ENCODE measurements at regions not wholly inside any gene's neighbourhood (a gene's known extent, or its start where the extent isn't known, plus 50 kb on each side); places are given as distances from the start of the nearest gene placed in this dataset.

DNA sequence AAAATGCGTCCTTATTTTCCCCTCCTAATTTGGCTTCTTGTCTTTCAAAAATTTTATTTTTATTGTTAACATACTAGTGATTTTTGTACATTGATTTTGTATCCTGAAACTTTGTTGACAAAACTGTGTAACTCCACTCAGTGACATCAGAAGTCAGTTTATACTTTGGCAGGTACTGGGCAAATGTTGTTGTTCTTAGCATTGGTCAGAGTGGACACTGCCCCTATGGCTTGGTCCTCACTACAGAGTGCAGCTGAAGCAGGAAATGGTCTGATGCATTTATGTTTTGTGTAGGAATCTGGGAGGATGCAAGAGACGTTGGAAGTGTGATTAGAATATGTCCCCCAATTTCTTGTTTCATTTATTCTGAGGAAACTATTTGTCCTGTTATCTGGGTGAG, 205.5 kb upstream of the CENPE start:
- ATAC-seq (no peak), DNase-seq (ENCODE audit: low read depth, low spot score) (no peak)
- in situ Hi-C loops (cut with HindIII; ENCODE audit: low pct_unique_long_range_greater_than_20kb, low sequenced_read_pairs), result no loop called here
- H3K27me3 ChIP-seq (ENCODE audit: control insufficient read depth, insufficient read depth, low read length), result no peaks in the 10 kb centered on the region
- H3K9me3 ChIP-seq (ENCODE audit: control insufficient read depth, insufficient read depth, low read depth, low read length), result no peaks in the 10 kb centered on the region
- no peak overlapping the region for H3K4me3 ChIP-seq (ENCODE audit: low read depth in 2 of 2, low read length in 2 of 2)
- no peak overlapping the region for H3K27ac ChIP-seq (ENCODE audit: low read length)
- no peak for TF ChIP-seq TCF7L2 (IDR thresholded peaks at IDR 0.05; ENCODE audit: low read depth, low read length)
- no peak for TF ChIP-seq SIN3A (IDR thresholded peaks at IDR 0.05; ENCODE audit: borderline replicate concordance, insufficient read depth, low read depth, low read length)
- TF ChIP-seq POLR2AphosphoS5 (IDR thresholded peaks at IDR 0.05; ENCODE audit: low read depth, low read length), result no peak
- TF ChIP-seq, protein P1, sequence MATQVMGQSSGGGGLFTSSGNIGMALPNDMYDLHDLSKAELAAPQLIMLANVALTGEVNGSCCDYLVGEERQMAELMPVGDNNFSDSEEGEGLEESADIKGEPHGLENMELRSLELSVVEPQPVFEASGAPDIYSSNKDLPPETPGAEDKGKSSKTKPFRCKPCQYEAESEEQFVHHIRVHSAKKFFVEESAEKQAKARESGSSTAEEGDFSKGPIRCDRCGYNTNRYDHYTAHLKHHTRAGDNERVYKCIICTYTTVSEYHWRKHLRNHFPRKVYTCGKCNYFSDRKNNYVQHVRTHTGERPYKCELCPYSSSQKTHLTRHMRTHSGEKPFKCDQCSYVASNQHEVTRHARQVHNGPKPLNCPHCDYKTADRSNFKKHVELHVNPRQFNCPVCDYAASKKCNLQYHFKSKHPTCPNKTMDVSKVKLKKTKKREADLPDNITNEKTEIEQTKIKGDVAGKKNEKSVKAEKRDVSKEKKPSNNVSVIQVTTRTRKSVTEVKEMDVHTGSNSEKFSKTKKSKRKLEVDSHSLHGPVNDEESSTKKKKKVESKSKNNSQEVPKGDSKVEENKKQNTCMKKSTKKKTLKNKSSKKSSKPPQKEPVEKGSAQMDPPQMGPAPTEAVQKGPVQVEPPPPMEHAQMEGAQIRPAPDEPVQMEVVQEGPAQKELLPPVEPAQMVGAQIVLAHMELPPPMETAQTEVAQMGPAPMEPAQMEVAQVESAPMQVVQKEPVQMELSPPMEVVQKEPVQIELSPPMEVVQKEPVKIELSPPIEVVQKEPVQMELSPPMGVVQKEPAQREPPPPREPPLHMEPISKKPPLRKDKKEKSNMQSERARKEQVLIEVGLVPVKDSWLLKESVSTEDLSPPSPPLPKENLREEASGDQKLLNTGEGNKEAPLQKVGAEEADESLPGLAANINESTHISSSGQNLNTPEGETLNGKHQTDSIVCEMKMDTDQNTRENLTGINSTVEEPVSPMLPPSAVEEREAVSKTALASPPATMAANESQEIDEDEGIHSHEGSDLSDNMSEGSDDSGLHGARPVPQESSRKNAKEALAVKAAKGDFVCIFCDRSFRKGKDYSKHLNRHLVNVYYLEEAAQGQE (IDR thresholded peaks at IDR 0.05; ENCODE audit: insufficient read depth in 1 of 2, low read depth in 2 of 2, low read length in 1 of 2), result no peak
- TF ChIP-seq, protein P2, sequence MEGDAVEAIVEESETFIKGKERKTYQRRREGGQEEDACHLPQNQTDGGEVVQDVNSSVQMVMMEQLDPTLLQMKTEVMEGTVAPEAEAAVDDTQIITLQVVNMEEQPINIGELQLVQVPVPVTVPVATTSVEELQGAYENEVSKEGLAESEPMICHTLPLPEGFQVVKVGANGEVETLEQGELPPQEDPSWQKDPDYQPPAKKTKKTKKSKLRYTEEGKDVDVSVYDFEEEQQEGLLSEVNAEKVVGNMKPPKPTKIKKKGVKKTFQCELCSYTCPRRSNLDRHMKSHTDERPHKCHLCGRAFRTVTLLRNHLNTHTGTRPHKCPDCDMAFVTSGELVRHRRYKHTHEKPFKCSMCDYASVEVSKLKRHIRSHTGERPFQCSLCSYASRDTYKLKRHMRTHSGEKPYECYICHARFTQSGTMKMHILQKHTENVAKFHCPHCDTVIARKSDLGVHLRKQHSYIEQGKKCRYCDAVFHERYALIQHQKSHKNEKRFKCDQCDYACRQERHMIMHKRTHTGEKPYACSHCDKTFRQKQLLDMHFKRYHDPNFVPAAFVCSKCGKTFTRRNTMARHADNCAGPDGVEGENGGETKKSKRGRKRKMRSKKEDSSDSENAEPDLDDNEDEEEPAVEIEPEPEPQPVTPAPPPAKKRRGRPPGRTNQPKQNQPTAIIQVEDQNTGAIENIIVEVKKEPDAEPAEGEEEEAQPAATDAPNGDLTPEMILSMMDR (IDR thresholded peaks at IDR 0.05), result no peak
- H3K36me3 ChIP-seq (ENCODE audit: control insufficient read depth, insufficient read depth, low read length), result no peaks in the 10 kb centered on the region
- CTCF ChIA-PET, result no interaction called here
- BruUV-seq (replicated peaks), result no TSS peak
- no peaks in the 10 kb centered on the region for H3K4me1 ChIP-seq (ENCODE audit: control insufficient read depth, insufficient read depth, low read length)
- POLR2A ChIA-PET, result no interaction called here
- intact Hi-C loops (cut with micrococcal nuclease; ENCODE audit: unreplicated experiment), result no loop called here

DNA sequence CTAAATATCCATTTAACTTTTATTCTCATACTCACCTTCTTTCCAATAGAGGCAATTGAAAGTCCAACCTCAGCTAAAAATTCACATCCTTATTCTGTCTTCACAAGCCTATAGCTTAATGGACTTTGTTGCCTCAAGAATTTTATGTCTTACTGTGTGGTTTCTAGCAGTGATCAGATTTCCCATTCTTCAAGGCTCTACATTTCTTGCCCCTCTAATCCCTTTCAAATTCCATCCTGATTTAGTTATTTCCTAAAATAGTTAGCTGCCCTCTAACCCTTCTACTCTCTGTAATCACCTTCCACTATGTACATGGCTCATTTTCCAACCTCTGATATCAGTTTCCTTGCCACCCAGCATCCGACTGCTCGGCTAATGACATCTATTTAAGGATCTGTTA, 204.1 kb upstream of the CENPE start:
- TF ChIP-seq, protein P2 (IDR thresholded peaks at IDR 0.05), result no peak
- TF ChIP-seq, protein P1 (IDR thresholded peaks at IDR 0.05; ENCODE audit: insufficient read depth in 1 of 2, low read depth in 2 of 2, low read length in 1 of 2), result no peak
- TF ChIP-seq TCF7L2 (IDR thresholded peaks at IDR 0.05; ENCODE audit: low read depth, low read length), result no peak
- no peak for TF ChIP-seq POLR2AphosphoS5 (IDR thresholded peaks at IDR 0.05; ENCODE audit: low read depth, low read length)
- TF ChIP-seq SIN3A (IDR thresholded peaks at IDR 0.05; ENCODE audit: borderline replicate concordance, insufficient read depth, low read depth, low read length), result no peak
- Histone ChIP-seq H3K27me3 (ENCODE audit: control insufficient read depth, insufficient read depth, low read length) (no peaks in the 10 kb centered on the region), H3K4me3 (ENCODE audit: low read depth in 2 of 2, low read length in 2 of 2) (no peak overlapping the region), H3K36me3 (ENCODE audit: control insufficient read depth, insufficient read depth, low read length) (no peaks in the 10 kb centered on the region), H3K4me1 (ENCODE audit: control insufficient read depth, insufficient read depth, low read length) (no peaks in the 10 kb centered on the region), H3K27ac (ENCODE audit: low read length) (no peak overlapping the region), H3K9me3 (ENCODE audit: control insufficient read depth, insufficient read depth, low read depth, low read length) (no peaks in the 10 kb centered on the region)
- ATAC-seq, result no peak
- no peak for DNase-seq (ENCODE audit: low read depth, low spot score)
- CTCF ChIA-PET, result no interaction called here
- in situ Hi-C loops (cut with HindIII; ENCODE audit: low pct_unique_long_range_greater_than_20kb, low sequenced_read_pairs), result no loop called here
- intact Hi-C loops (cut with micrococcal nuclease; ENCODE audit: unreplicated experiment), result no loop called here
- POLR2A ChIA-PET, result no interaction called here
- BruUV-seq (replicated peaks), result no TSS peak
